Vagina (tissue), 2 donors: ENCODE measurements at regions not wholly inside any gene's neighbourhood (a gene's known extent, or its start where the extent isn't known, plus 50 kb on each side); places are given as distances from the start of the nearest gene placed in this dataset.

ENCODE experiments used
- DNase-seq, 2 donors: peaks; one replicate each; pipeline ENCODE4 v3.0.0-alpha.2; 2017; ENCODE audit errors: extremely low spot score in 2 of 2
- H3K27ac ChIP-seq: fragments of 200-600 bp; sonication (generic); one replicate; pipeline ENCODE4 v1.5.1; 2019
- H3K27me3 ChIP-seq: fragments of 200-600 bp; sonication (generic); one replicate; pipeline ENCODE4 v1.5.1; 2019
- H3K36me3 ChIP-seq, 2 donors: fragments of 200-600 bp; sonication (generic); one replicate each; pipeline ENCODE4 v1.5.1; 2017 to 2019
- H3K4me1 ChIP-seq: fragments of 200-600 bp; sonication (generic); one replicate; pipeline ENCODE4 v1.5.1; 2019
- H3K4me3 ChIP-seq, 2 donors: fragments of 200-600 bp; sonication (generic); 1 replicate in 1 of 2; 2 replicates in 1 of 2; pipeline ENCODE4 v1.5.1; 2016 to 2019
- H3K9me3 ChIP-seq: fragments of 200-600 bp; sonication (generic); one replicate; pipeline ENCODE4 v1.5.1; 2019
- CTCF ChIP-seq, 3 experiments: fragments of 450-650 bp in 2 of 3; fragments of 200-600 bp in 1 of 3; sonication (generic) in 1 of 3; IDR thresholded peaks; one replicate each; pipeline ENCODE4 v1.5.1; 2017 to 2019; ENCODE audit warnings: antibody characterized with exemption in 3 of 3, mild to moderate bottlenecking in 2 of 3, moderate library complexity in 2 of 3
- POLR2A ChIP-seq, 2 donors: fragments of 450-650 bp; IDR thresholded peaks; one replicate each; pipeline ENCODE4 v1.6.1; 2017; ENCODE audit warnings: antibody characterized with exemption in 2 of 2, mild to moderate bottlenecking in 2 of 2, moderate library complexity in 2 of 2
- POLR2AphosphoS5 ChIP-seq, 2 donors: sonication (generic); formaldehyde crosslinking; IDR thresholded peaks; one replicate each; pipeline ENCODE4 v1.9.0; 2017; ENCODE audit warnings: antibody characterized with exemption in 2 of 2, mild to moderate bottlenecking in 2 of 2, low read depth in 1 of 2; ENCODE audit not compliant: insufficient read depth in 1 of 2
- intact Hi-C: fragments of 100-400 bp; cut with DNase I; formaldehyde crosslinking; loops from one replicate; pipeline ENCODE4 v1.15.1; 2023

- Histone ChIP-seq H3K27ac (no peak overlapping the region), H3K9me3 (no peaks in the 10 kb centered on the region), H3K27me3 (no peaks in the 10 kb centered on the region), H3K4me3 (no peak overlapping the region), H3K36me3 (no peaks in the 10 kb centered on the region), H3K4me1 (peaks cover 6% of the 10 kb centered on the region)
- intact Hi-C loops = no loop called here
- no peak for DNase-seq
- TF ChIP-seq CTCF (IDR thresholded peaks at IDR 0.05) (no peak), POLR2AphosphoS5 (IDR thresholded peaks at IDR 0.05; ENCODE audit: insufficient read depth in 1 of 2, low read depth in 1 of 2) (no peak), POLR2A (IDR thresholded peaks at IDR 0.05) (no peak)
These were observed 181.3 kb upstream of the ZNF608 start for GRCh38 chr5:124927735-124928134.

GRCh38 chr5:124929000-124929399 is 182.6 kb upstream of the ZNF608 start:
- H3K27me3 ChIP-seq = no peaks in the 10 kb centered on the region
- no peaks in the 10 kb centered on the region for H3K9me3 ChIP-seq
- H3K27ac ChIP-seq = no peak overlapping the region
- no peak for DNase-seq
- TF ChIP-seq POLR2AphosphoS5 (IDR thresholded peaks at IDR 0.05; ENCODE audit: insufficient read depth in 1 of 2, low read depth in 1 of 2) = no peak
- no peak for TF ChIP-seq POLR2A (IDR thresholded peaks at IDR 0.05)
- no peak for TF ChIP-seq CTCF (IDR thresholded peaks at IDR 0.05)
- intact Hi-C loops = no loop called here
- no peak overlapping the region for H3K4me3 ChIP-seq
- no peaks in the 10 kb centered on the region for H3K36me3 ChIP-seq
- no peaks in the 10 kb centered on the region for H3K4me1 ChIP-seq

GRCh38 chr5:124932791-124933600 is 186.6 kb upstream of the ZNF608 start:
- H3K36me3 ChIP-seq = no peaks in the 10 kb centered on the region
- H3K27me3 ChIP-seq = no peaks in the 10 kb centered on the region
- DNase-seq = no peak
- no peak for TF ChIP-seq CTCF (IDR thresholded peaks at IDR 0.05)
- TF ChIP-seq POLR2AphosphoS5 (IDR thresholded peaks at IDR 0.05; ENCODE audit: insufficient read depth in 1 of 2, low read depth in 1 of 2) = peak in 1 of 2 donors; percentile 38
- no peaks in the 10 kb centered on the region for H3K9me3 ChIP-seq
- no peak overlapping the region for H3K4me3 ChIP-seq
- intact Hi-C loops = no loop called here
- H3K4me1 ChIP-seq = no peaks in the 10 kb centered on the region
- H3K27ac ChIP-seq = no peak overlapping the region

- no peak overlapping the region for H3K27ac ChIP-seq
- no peak for DNase-seq
- H3K27me3 ChIP-seq = no peaks in the 10 kb centered on the region
- H3K4me3 ChIP-seq = no peak overlapping the region
- intact Hi-C loops = no loop called here
- no peaks in the 10 kb centered on the region for H3K36me3 ChIP-seq
- TF ChIP-seq CTCF (IDR thresholded peaks at IDR 0.05) = no peak
- no peak for TF ChIP-seq POLR2A (IDR thresholded peaks at IDR 0.05)
- TF ChIP-seq POLR2AphosphoS5 (IDR thresholded peaks at IDR 0.05; ENCODE audit: insufficient read depth in 1 of 2, low read depth in 1 of 2) = no peak
- H3K9me3 ChIP-seq = no peaks in the 10 kb centered on the region
- H3K4me1 ChIP-seq = no peaks in the 10 kb centered on the region
These were observed 188.6 kb upstream of the ZNF608 start for GRCh38 chr5:124935065-124935464.

GRCh38 chr5:124936626-124936933 is 190.1 kb upstream of the ZNF608 start:
- H3K4me3 ChIP-seq = no peak overlapping the region
- no peaks in the 10 kb centered on the region for H3K9me3 ChIP-seq
- H3K4me1 ChIP-seq = no peaks in the 10 kb centered on the region
- TF ChIP-seq CTCF (IDR thresholded peaks at IDR 0.05) (no peak), POLR2AphosphoS5 (IDR thresholded peaks at IDR 0.05; ENCODE audit: insufficient read depth in 1 of 2, low read depth in 1 of 2) (no peak), POLR2A (IDR thresholded peaks at IDR 0.05) (no peak)
- no peak for DNase-seq
- no peak overlapping the region for H3K27ac ChIP-seq
- no peaks in the 10 kb centered on the region for H3K36me3 ChIP-seq
- intact Hi-C loops = no loop called here
- no peaks in the 10 kb centered on the region for H3K27me3 ChIP-seq
